ENCODE measurements at regions not wholly inside any gene's neighbourhood (a gene's known extent, or its start where the extent isn't known, plus 50 kb on each side); places are given as distances from the start of the nearest gene placed in this dataset.

GRCh38 chr7:142353147-142354060 lies 95.5 kb upstream of the PRSS58 start:
- H3K4me3 ChIP-seq (ENCODE audit: low read depth, low read length): no peak overlapping the region
- ChIA-PET CTCF (interaction anchor here (3.5 to 17.0 kb wide), 3 partner anchors 31 to 144 kb away, joined by 12 to 238 read pairs (median 106); no protein-coding TSS in a partner anchor), POLR2A (no interaction called here)
- no peak for TF ChIP-seq CTCF (IDR thresholded peaks at IDR 0.05; ENCODE audit: insufficient read depth, low read length, missing control alignments)
- DNase-seq (ENCODE audit: low read depth, low spot score): no peak

GRCh38 chr7:142352543-142352942 lies 94.7 kb upstream of the PRSS58 start:
- ChIA-PET CTCF (interaction anchor here (1.2 to 17.0 kb wide), 3 partner anchors 10 to 129 kb away, joined by 4 to 238 read pairs (median 106); no protein-coding TSS in a partner anchor), POLR2A (no interaction called here)
- no peak for TF ChIP-seq CTCF (IDR thresholded peaks at IDR 0.05; ENCODE audit: insufficient read depth, low read length, missing control alignments)
- DNase-seq (ENCODE audit: low read depth, low spot score): no peak
- no peak overlapping the region for H3K4me3 ChIP-seq (ENCODE audit: low read depth, low read length)

DNA sequence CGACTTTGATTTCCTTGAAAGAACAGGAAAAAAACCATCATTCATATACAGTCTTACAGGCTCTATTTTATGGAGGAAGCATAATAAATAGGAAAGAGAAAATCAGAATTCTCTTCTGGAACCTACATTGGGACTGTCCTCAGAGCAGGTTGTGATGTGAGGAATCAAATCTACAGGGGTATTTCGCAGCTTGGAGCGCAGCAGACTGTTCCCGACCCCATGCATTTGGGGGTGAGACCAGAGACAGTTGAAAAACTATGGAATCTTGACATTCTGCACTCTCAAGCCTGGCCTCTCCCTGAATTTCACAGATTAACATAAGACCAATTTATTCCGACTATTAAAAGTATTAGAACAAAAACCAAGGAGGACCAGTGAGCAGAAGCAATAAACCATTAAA lies 93.3 kb upstream of the PRSS58 start:
- CTCF ChIA-PET: interaction anchor here (0.8 to 17.0 kb wide), 9 partner anchors 8 to 864 kb away, joined by 3 to 238 read pairs (median 4); no protein-coding TSS in a partner anchor
- no peak overlapping the region for H3K4me3 ChIP-seq (ENCODE audit: low read depth, low read length)
- TF ChIP-seq CTCF (IDR thresholded peaks at IDR 0.05; ENCODE audit: insufficient read depth, low read length, missing control alignments): no peak
- no peak for DNase-seq (ENCODE audit: low read depth, low spot score)
- POLR2A ChIA-PET: no interaction called here

DNA sequence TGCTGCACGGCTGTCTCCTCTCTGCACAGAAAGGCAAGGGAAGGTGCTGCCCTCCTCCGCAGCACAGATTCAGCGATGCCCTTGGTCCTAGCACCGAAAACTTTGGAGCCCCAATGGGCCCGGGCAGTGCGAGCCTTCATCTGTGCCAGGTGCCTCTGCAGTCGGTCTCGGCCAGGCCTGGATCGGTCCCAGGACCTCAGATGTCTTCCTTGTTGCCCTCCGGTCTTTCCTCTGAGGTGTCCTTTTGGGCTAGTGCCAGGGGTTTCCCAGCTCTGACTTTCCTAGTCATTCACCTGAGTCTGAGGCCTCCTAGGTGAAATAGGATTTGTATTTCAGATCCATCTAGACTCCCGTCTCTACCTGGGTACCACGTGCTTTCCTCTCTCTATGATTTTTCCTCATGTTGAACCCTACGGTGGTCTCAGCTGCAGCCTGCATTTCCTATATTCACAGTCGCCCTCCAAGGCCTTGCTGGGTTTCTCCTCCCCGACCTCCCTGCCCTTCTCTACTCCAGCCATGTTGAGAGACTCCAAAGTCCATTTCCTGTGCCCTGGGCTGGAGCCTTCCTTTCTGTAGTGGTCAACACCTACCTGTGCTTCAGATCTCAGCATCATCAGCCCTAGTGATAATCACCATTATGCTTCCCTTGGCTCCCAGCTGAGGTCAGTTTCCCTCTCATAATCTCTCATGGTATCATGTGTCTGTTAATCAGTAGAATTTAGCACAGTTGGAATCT lies 92.0 kb upstream of the PRSS58 start:
- H3K4me3 ChIP-seq (ENCODE audit: low read depth, low read length): no peak overlapping the region
- no peak for DNase-seq (ENCODE audit: low read depth, low spot score)
- CTCF ChIA-PET: interaction anchor here (1.2 to 17.0 kb wide), 6 partner anchors 10 to 865 kb away, joined by 3 to 238 read pairs (median 4); no protein-coding TSS in a partner anchor
- TF ChIP-seq CTCF (IDR thresholded peaks at IDR 0.05; ENCODE audit: insufficient read depth, low read length, missing control alignments): no peak
- POLR2A ChIA-PET: no interaction called here

GRCh38 chr7:142348921-142349405 lies 91.1 kb upstream of the PRSS58 start:
- H3K4me3 ChIP-seq (ENCODE audit: low read depth, low read length): no peak overlapping the region
- no peak for TF ChIP-seq CTCF (IDR thresholded peaks at IDR 0.05; ENCODE audit: insufficient read depth, low read length, missing control alignments)
- ChIA-PET POLR2A (no interaction called here), CTCF (no interaction called here)
- DNase-seq (ENCODE audit: low read depth, low spot score): no peak

DNA sequence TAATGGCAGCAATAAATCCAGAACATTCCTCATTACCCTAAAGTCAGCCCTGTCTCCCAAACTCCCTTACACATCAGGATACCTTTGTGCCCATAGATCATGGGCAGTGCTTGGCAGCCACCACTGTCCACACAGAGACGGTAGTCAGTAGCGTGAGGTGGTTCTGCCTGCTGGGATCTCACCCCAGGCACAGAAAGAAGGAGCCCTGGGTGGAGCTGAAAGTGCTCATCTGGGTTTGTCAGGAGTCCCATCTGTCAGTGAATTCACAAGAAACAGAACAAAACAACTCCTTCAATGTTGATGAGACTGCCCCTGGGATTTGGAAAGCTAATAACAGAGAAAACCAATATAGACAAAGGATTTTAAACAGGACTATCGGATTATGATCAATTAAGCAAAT lies 90.2 kb upstream of the PRSS58 start:
- TF ChIP-seq CTCF (IDR thresholded peaks at IDR 0.05; ENCODE audit: insufficient read depth, low read length, missing control alignments): no peak
- no peak overlapping the region for H3K4me3 ChIP-seq (ENCODE audit: low read depth, low read length)
- POLR2A ChIA-PET: no interaction called here
- CTCF ChIA-PET: interaction anchor here (0.9 kb wide), 1 partner anchor 9 kb away, joined by 3 read pairs; no protein-coding TSS in a partner anchor
- no peak for DNase-seq (ENCODE audit: low read depth, low spot score)

Data from AG04449 (cell line).